ENCODE measurements at regions not wholly inside any gene's neighbourhood (a gene's known extent, or its start where the extent isn't known, plus 50 kb on each side); places are given as distances from the start of the nearest gene placed in this dataset.
A peak's percentile ranks its signal among the peaks of the same experiment; 100 is the strongest.

GRCh38 chr2:180364719-180365118, 357.6 kb upstream of the CWC22 start:
- no peak for DNase-seq (ENCODE audit: low read depth)
- no peak for TF ChIP-seq CTCF (IDR thresholded peaks at IDR 0.05; ENCODE audit: insufficient read depth, low read length, poor library complexity, severe bottlenecking)
- H3K27me3 ChIP-seq (ENCODE audit: control insufficient read depth, insufficient read depth, low read length), result no peaks in the 10 kb centered on the region
- no peaks in the 10 kb centered on the region for H3K36me3 ChIP-seq (ENCODE audit: control insufficient read depth, insufficient read depth, low read length)
- no peak overlapping the region for H3K4me3 ChIP-seq (ENCODE audit: low read depth, low read length)

- Histone ChIP-seq H3K36me3 (ENCODE audit: control insufficient read depth, insufficient read depth, low read length) (no peaks in the 10 kb centered on the region), H3K4me3 (ENCODE audit: low read depth, low read length) (no peak overlapping the region), H3K27me3 (ENCODE audit: control insufficient read depth, insufficient read depth, low read length) (no peaks in the 10 kb centered on the region)
- TF ChIP-seq CTCF (IDR thresholded peaks at IDR 0.05; ENCODE audit: insufficient read depth, low read length, poor library complexity, severe bottlenecking), result no peak
- no peak for DNase-seq (ENCODE audit: low read depth)
These were observed 353.2 kb upstream of the CWC22 start for GRCh38 chr2:180360283-180360618.

- no peak overlapping the region for H3K4me3 ChIP-seq (ENCODE audit: low read depth, low read length)
- H3K36me3 ChIP-seq (ENCODE audit: control insufficient read depth, insufficient read depth, low read length), result no peaks in the 10 kb centered on the region
- no peak for DNase-seq (ENCODE audit: low read depth)
- peak; percentile 20 for TF ChIP-seq CTCF (IDR thresholded peaks at IDR 0.05; ENCODE audit: insufficient read depth, low read length, poor library complexity, severe bottlenecking)
- no peaks in the 10 kb centered on the region for H3K27me3 ChIP-seq (ENCODE audit: control insufficient read depth, insufficient read depth, low read length)
These were observed 352.6 kb upstream of the CWC22 start for GRCh38 chr2:180359522-180360282.

GRCh38 chr2:180358458-180358857, 351.4 kb upstream of the CWC22 start:
- no peak for DNase-seq (ENCODE audit: low read depth)
- TF ChIP-seq CTCF (IDR thresholded peaks at IDR 0.05; ENCODE audit: insufficient read depth, low read length, poor library complexity, severe bottlenecking), result no peak
- Histone ChIP-seq H3K4me3 (ENCODE audit: low read depth, low read length) (no peak overlapping the region), H3K27me3 (ENCODE audit: control insufficient read depth, insufficient read depth, low read length) (no peaks in the 10 kb centered on the region), H3K36me3 (ENCODE audit: control insufficient read depth, insufficient read depth, low read length) (no peaks in the 10 kb centered on the region)

GRCh38 chr2:180356676-180357075, 349.6 kb upstream of the CWC22 start:
- H3K4me3 ChIP-seq (ENCODE audit: low read depth, low read length), result no peak overlapping the region
- H3K36me3 ChIP-seq (ENCODE audit: control insufficient read depth, insufficient read depth, low read length), result no peaks in the 10 kb centered on the region
- no peaks in the 10 kb centered on the region for H3K27me3 ChIP-seq (ENCODE audit: control insufficient read depth, insufficient read depth, low read length)
- no peak for DNase-seq (ENCODE audit: low read depth)
- no peak for TF ChIP-seq CTCF (IDR thresholded peaks at IDR 0.05; ENCODE audit: insufficient read depth, low read length, poor library complexity, severe bottlenecking)

- no peak overlapping the region for H3K4me3 ChIP-seq (ENCODE audit: low read depth, low read length)
- H3K27me3 ChIP-seq (ENCODE audit: control insufficient read depth, insufficient read depth, low read length), result no peaks in the 10 kb centered on the region
- H3K36me3 ChIP-seq (ENCODE audit: control insufficient read depth, insufficient read depth, low read length), result no peaks in the 10 kb centered on the region
- DNase-seq (ENCODE audit: low read depth), result no peak
- no peak for TF ChIP-seq CTCF (IDR thresholded peaks at IDR 0.05; ENCODE audit: insufficient read depth, low read length, poor library complexity, severe bottlenecking)
These were observed 345.5 kb upstream of the CWC22 start for GRCh38 chr2:180352620-180353019.

All from kidney epithelial cell (primary cell).